AG09319 (cell line): ENCODE measurements at regions not wholly inside any gene's neighbourhood (a gene's known extent, or its start where the extent isn't known, plus 50 kb on each side); places are given as distances from the start of the nearest gene placed in this dataset.

Experiments
- DNase-seq: peaks from one replicate; pipeline ENCODE4 v3.0.0-alpha.2; 2010; ENCODE audit warnings: low read depth; ENCODE audit errors: extremely low read depth
- CTCF ChIP-seq: IDR thresholded peaks from 2 replicates; pipeline ENCODE4 v1.5.1; 2011; ENCODE audit warnings: low read depth, mild to moderate bottlenecking, inconsistent platforms, low read length, moderate library complexity

- DNase-seq = no peak
- no peak for TF ChIP-seq CTCF
Observed at GRCh38 chr2:235134420-235134819, 182.6 kb downstream of the SH3BP4 start.

GRCh38 chr2:235135195-235135965 is 183.6 kb downstream of the SH3BP4 start:
- TF ChIP-seq CTCF = no peak

GRCh38 chr2:235135990-235136561 is 184.3 kb downstream of the SH3BP4 start:
- peak; percentile 47 for DNase-seq
- TF ChIP-seq CTCF = peak; percentile 83

More at GRCh38 chr2:235135195-235135965, 183.6 kb downstream of the SH3BP4 start:
- DNase-seq = no peak

- TF ChIP-seq CTCF = no peak
- DNase-seq = no peak
Observed at GRCh38 chr2:235138339-235138738, 186.5 kb downstream of the SH3BP4 start.

GRCh38 chr2:235139956-235140800 is 188.4 kb downstream of the SH3BP4 start:
- TF ChIP-seq CTCF = no peak
- DNase-seq = no peak

- TF ChIP-seq CTCF = no peak
- DNase-seq = no peak
Observed at GRCh38 chr2:235140801-235141081, 188.9 kb downstream of the SH3BP4 start.
